ENCODE measurements at regions not wholly inside any gene's neighbourhood (a gene's known extent, or its start where the extent isn't known, plus 50 kb on each side); places are given as distances from the start of the nearest gene placed in this dataset.

GRCh38 chr2:120509991-120510735, 164.2 kb downstream of the INHBB start:
- TF ChIP-seq, protein P1, sequence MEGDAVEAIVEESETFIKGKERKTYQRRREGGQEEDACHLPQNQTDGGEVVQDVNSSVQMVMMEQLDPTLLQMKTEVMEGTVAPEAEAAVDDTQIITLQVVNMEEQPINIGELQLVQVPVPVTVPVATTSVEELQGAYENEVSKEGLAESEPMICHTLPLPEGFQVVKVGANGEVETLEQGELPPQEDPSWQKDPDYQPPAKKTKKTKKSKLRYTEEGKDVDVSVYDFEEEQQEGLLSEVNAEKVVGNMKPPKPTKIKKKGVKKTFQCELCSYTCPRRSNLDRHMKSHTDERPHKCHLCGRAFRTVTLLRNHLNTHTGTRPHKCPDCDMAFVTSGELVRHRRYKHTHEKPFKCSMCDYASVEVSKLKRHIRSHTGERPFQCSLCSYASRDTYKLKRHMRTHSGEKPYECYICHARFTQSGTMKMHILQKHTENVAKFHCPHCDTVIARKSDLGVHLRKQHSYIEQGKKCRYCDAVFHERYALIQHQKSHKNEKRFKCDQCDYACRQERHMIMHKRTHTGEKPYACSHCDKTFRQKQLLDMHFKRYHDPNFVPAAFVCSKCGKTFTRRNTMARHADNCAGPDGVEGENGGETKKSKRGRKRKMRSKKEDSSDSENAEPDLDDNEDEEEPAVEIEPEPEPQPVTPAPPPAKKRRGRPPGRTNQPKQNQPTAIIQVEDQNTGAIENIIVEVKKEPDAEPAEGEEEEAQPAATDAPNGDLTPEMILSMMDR (IDR thresholded peaks at IDR 0.05), result no peak
- TF ChIP-seq POLR2A (IDR thresholded peaks at IDR 0.05), result no peak
